HG02642 (cell line): ENCODE measurements at regions not wholly inside any gene's neighbourhood (a gene's known extent, or its start where the extent isn't known, plus 50 kb on each side); places are given as distances from the start of the nearest gene placed in this dataset.
"Not testable (repeated sequence)": the region's sequence is repeated elsewhere in the genome, so short reads cannot be mapped to it uniquely, and the experiment has no call there.

Experiments used
- ATAC-seq: cut with Tn5 transposase; IDR thresholded peaks from one replicate; pipeline ENCODE4 v1.9.1; 2021; ENCODE audit warnings: mild to moderate bottlenecking; ENCODE audit not compliant: unreplicated experiment, poor library complexity

GRCh38 chr18:67455890-67456501 lies 60.5 kb downstream of the DSEL start:
- ATAC-seq: no peak

DNA sequence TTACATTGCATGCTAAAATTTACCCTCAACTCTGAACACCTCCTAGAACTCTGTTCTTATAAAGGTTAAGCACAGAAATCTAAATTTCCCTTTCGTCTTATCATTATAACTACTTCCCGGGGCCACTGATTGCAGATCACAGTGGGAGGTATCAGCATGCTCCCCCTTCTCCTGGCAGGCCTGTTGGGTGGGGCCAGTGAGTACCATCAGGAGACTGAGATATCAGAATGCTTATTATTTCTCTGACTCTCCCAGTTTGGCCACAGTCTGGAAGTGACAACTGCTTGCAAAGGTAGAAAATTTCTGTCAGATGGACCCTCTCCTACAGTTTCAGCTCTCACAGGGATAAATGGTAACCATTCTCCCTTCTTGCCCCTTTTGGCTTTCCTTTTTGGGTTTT lies 62.6 kb downstream of the DSEL start:
- no peak for ATAC-seq

- no peak for ATAC-seq
These were observed 64.6 kb downstream of the DSEL start for GRCh38 chr18:67451960-67452359.

DNA sequence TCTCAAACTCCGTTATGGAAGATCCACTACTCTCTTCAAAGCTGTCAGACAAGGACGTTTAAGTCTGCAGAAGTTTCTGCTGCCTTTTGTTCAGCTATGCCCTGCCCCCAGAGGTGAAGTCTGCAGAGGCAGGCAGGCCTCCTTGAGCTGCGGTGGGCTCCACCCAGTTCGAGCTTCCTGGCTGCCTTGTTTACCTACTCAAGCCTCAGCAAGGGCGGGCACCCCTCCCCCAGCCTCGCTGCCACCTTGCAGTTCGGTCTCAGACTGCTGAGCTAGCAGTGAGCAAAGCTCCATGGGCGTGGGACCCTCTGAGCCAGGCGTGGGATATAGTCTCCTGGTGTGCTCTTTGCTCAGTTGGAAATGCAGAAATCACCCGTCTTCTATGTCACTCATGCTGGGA lies 65.4 kb downstream of the DSEL start:
- not testable (repeated sequence) for ATAC-seq

- ATAC-seq: no peak
These were observed 82.5 kb downstream of the DSEL start for GRCh38 chr18:67433971-67434370.

DNA sequence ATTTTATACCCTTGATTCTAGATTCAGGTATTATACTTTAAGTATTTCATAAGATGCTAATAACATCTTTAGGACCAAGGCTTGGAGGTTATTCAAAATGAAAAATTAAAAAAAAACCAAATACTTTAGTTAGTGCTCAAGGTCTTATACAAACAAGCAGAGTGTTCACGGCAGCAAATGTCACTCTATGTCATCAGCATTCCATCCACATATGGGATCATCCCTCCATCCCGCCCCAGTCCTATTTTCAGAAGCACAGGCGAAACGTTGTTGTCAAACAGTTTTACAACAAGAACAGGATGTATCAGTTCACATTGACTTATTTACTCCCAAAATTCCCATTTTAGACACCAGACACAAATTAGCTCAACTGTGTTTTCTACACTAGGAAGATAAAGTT lies 83.7 kb downstream of the DSEL start:
- no peak for ATAC-seq

GRCh38 chr18:67428805-67429204 lies 87.7 kb downstream of the DSEL start:
- ATAC-seq: no peak

GRCh38 chr18:67428158-67428557 lies 88.4 kb downstream of the DSEL start:
- no peak for ATAC-seq

GRCh38 chr18:67426486-67426885 lies 90.0 kb downstream of the DSEL start:
- no peak for ATAC-seq

GRCh38 chr18:67425672-67426071 lies 90.8 kb downstream of the DSEL start:
- no peak for ATAC-seq

DNA sequence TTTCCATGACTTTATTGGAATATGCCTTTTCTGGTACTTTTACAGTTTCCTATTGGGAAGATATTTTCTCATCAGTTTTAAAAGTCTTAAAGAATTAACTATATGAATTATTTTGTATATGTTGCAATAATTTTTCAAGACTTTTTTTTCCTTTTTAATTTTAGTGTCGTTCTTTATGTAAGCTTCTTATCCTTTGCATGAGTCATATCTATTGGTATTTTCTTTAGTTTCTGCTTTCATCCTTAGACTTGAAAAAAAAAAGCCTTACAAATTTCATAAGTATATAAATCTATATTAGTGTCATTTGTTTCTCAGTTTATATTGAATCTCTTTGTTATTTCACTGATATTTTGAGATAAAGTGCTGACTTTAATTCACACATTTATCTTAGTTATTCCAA lies 94.9 kb downstream of the DSEL start:
- no peak for ATAC-seq

DNA sequence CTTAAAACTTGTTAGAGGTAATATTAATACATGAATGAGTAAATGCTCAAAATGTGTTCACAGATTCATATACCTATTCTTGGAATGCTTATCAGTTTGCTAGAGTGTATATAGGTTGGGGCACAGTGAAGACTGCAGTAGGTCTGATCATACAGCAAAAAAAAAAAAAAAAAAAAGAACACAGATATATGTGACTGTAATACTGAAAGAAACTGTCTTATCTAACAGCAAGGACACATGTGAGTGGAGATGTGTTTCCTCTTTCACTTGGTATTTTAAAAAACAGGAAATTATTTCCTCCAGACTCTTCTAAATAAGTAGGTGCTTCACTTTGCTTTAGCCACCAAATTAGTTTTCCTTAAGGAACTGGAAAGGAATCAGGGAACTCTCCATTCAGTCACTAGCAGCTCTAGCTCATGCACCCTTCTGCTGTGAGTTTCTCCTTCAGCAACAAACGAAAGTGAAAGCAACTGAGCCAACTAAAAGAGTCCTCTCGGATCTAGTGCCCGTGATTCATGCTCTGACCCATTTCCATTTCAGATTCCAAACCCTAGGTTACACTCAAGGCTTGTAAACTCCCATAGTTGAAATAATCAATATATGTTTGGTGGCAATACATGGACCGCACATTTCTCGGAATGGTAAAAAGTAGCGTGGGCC lies 98.5 kb downstream of the DSEL start:
- peak; percentile 84 for ATAC-seq

DNA sequence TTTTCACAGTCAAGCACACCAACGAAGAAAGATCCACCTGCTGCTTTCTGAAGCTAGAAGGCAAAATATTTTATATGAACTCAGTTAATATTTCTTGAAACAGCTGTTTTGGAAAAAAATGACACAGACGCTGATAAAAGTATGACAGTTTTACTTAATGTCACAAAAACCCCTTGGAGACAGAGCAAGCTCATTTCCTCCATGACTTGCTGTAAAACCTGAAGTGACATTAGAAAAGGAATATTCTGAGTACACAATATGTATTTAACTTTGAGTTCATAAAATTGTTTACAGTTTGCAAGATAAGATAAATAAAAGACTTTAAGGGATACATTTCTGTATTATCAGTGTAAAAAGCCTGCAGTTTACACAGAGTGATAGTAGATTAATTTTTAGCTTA lies 105.4 kb downstream of the DSEL start:
- no peak for ATAC-seq

DNA sequence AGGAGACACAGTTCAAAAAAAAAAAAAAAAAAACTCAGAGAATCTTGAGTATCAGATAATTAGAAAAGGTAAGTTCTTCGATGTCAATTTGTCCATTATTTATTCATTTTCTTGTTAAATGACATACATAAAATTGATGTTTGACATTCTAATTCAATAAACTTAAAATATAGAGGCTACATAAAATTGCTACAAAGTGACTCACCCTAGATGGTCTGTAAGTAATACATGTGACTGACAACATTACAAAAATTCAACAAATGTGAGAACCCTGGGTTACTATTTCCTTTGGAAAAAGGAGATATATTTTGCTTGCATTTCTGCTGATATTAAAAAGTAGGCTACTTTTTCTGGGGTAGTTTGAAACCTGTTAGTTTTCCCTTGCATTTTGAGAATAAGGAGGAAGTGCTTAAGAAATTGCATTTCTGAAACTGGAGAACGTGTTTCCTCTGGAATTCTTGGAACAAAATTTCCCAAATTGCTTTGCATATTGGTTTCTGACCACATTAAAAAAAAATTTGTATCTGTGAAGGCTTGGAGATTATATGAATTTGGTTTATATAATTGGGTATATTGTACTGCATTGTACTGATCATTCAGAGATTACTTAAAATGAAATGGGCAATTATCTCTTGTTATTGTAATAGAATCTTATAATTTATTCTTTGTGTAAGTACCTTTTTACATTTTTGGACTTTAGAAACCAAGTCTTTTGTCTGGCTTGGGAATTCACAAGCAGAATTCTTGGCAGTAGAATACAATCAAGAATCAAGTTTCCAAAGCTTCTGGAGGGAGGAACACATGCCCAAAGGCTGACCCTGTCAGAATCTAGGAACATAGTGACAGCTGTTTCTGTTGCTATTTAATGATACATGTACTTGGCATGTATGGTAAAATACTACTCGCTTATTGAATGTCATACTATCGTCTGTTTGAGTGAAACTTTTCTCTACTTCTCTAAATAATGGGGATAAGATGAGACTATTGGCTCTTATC lies 106.1 kb downstream of the DSEL start:
- ATAC-seq: no peak

DNA sequence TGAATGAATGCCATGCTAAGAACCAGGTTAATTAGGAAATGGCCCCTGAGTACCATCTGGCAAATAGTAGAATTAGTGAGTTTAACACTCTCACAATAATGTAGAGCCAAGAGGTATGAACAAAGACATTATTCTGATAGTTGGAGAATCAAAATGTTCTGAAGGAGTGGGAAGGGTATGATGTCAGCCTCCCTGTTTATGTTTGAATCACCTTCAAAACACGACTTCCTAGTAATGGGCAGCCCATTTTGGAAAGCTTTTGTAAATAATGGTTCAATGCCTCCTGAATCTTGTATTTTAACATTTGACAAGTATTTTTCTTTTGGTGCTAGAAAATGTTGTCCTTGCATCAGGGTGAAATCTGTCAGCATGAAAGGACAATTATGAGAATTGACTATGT lies 108.3 kb downstream of the DSEL start:
- ATAC-seq: no peak

DNA sequence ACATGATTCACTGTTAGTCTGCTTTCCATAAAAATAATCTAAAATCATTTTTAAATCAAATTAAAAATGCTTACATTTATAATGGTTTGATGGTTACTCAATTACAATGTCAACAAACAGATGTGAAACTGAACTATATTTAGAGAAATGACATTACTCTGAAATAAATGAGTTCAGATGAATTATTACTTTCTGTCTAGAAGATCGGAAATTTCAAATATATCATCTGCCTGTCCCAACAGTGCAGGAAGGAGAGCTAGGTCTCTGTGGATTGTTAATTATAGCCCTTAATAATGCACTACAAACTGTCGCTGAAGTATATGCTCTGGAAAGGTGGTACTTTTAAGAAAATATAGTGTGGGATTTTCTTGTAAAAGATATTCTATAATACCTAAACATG lies 109.8 kb downstream of the DSEL start:
- no peak for ATAC-seq

GRCh38 chr18:67402543-67402942 lies 114.0 kb downstream of the DSEL start:
- ATAC-seq: no peak

GRCh38 chr18:67400502-67401117 lies 115.9 kb downstream of the DSEL start:
- no peak for ATAC-seq

- no peak for ATAC-seq
These were observed 130.5 kb downstream of the DSEL start for GRCh38 chr18:67386032-67386431.

GRCh38 chr18:67385455-67385854 lies 131.1 kb downstream of the DSEL start:
- no peak for ATAC-seq

DNA sequence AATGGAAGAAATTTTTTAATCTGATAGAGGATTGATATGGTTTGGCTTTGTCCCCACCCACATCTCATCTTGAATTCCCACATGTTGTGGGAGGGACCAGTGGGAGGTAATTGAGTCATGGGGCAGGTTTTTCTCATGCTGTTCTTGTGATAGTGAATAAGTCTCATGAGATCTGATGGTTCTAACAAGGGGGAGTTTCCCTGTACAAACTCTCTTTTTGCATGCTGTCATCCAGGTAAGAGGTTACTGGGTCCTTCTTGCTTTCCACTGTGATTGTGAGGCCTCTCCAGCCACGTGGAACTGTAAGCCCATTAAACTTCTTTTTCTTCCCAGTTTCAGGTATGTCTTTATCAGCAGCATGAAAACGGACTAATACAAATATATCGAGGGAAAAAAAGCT lies 132.5 kb downstream of the DSEL start:
- not testable (repeated sequence) for ATAC-seq
